Left lung (tissue), 4 donors: ENCODE measurements at regions not wholly inside any gene's neighbourhood (a gene's known extent, or its start where the extent isn't known, plus 50 kb on each side); places are given as distances from the start of the nearest gene placed in this dataset.

Experiments used
- ATAC-seq: fragments of 200-7000 bp; cut with Tn5 transposase; one replicate; pipeline ENCODE4 v1.9.1; 2020; ENCODE audit warnings: moderate library complexity
- DNase-seq, 4 donors: peaks; one replicate each; pipeline ENCODE4 v3.0.0-alpha.2; 2013 to 2020
- H3K27ac ChIP-seq, 2 donors: fragments of 200-600 bp; sonication (generic) in 1 of 2; one replicate each; pipeline versions ENCODE4 v1.5.0 to v1.8.0; 2020 to 2021
- H3K27me3 ChIP-seq, 2 donors: fragments of 200-600 bp; sonication (generic) in 1 of 2; one replicate each; pipeline versions ENCODE4 v1.5.0 to v1.8.0; 2020 to 2021
- H3K36me3 ChIP-seq, 2 donors: fragments of 200-600 bp; sonication (generic) in 1 of 2; one replicate each; pipeline versions ENCODE4 v1.5.0 to v1.8.0; 2020 to 2021
- H3K4me1 ChIP-seq, 2 donors: fragments of 200-600 bp; one replicate each; pipeline ENCODE4 v1.8.0; 2021
- H3K4me3 ChIP-seq, 2 donors: fragments of 200-600 bp; sonication (generic) in 1 of 2; one replicate each; pipeline versions ENCODE4 v1.5.0 to v1.8.0; 2020 to 2021; ENCODE audit warnings: mild to moderate bottlenecking in 1 of 2
- H3K9me3 ChIP-seq, 2 donors: fragments of 200-600 bp; sonication (generic) in 1 of 2; one replicate each; pipeline versions ENCODE4 v1.5.0 to v1.8.0; 2020 to 2021
- CTCF ChIP-seq, 2 donors: fragments of 200-600 bp; sonication (generic) in 1 of 2; IDR thresholded peaks; one replicate each; pipeline versions ENCODE4 v1.5.0 to v1.8.0; 2021; ENCODE audit warnings: antibody characterized with exemption in 2 of 2
- intact Hi-C, 2 donors: fragments of 100-400 bp; cut with DNase I; formaldehyde crosslinking; loops; one replicate each; pipeline versions ENCODE4 v1.11.2 to v1.14.2; 2022
- donor health status: DM: no; HTN: yes; CAD: no.
- donor health status: DM: no; HTN: no; CAD: no.

GRCh38 chr3:148319960-148320359 lies 377.7 kb upstream of the AGTR1 start:
- no peaks in the 10 kb centered on the region for H3K9me3 ChIP-seq
- intact Hi-C loops = no loop called here

GRCh38 chr3:148329481-148330235 lies 368.0 kb upstream of the AGTR1 start:
- no peak for TF ChIP-seq CTCF (IDR thresholded peaks at IDR 0.05)
- Histone ChIP-seq H3K9me3 (peaks cover 0 to 2% of the 10 kb centered on the region in 2 donors), H3K27me3 (no peaks in the 10 kb centered on the region), H3K36me3 (no peaks in the 10 kb centered on the region), H3K4me1 (no peaks in the 10 kb centered on the region), H3K4me3 (no peak overlapping the region), H3K27ac (no peak overlapping the region)
- ATAC-seq (no peak), DNase-seq (no peak)
- intact Hi-C loops = no loop called here

More at GRCh38 chr3:148319960-148320359, 377.7 kb upstream of the AGTR1 start:
- Histone ChIP-seq H3K4me3 (no peak overlapping the region), H3K36me3 (no peaks in the 10 kb centered on the region), H3K4me1 (no peaks in the 10 kb centered on the region), H3K27me3 (no peaks in the 10 kb centered on the region), H3K27ac (no peak overlapping the region)
- no peak for ATAC-seq
- no peak for DNase-seq
- TF ChIP-seq CTCF (IDR thresholded peaks at IDR 0.05) = no peak

GRCh38 chr3:148330542-148330941 lies 367.2 kb upstream of the AGTR1 start:
- no peak for TF ChIP-seq CTCF (IDR thresholded peaks at IDR 0.05)
- ATAC-seq = no peak
- Histone ChIP-seq H3K4me3 (no peak overlapping the region), H3K36me3 (no peaks in the 10 kb centered on the region), H3K9me3 (peaks cover 0 to 4% of the 10 kb centered on the region in 2 donors), H3K27ac (no peak overlapping the region), H3K4me1 (no peaks in the 10 kb centered on the region), H3K27me3 (no peaks in the 10 kb centered on the region)
- peak in 2 of 4 donors; percentile 23 to 36 for DNase-seq
- intact Hi-C loops = no loop called here

- no peak for ATAC-seq
- no peak for TF ChIP-seq CTCF (IDR thresholded peaks at IDR 0.05)
- intact Hi-C loops = no loop called here
- Histone ChIP-seq H3K27ac (no peak overlapping the region), H3K4me3 (no peak overlapping the region), H3K4me1 (no peaks in the 10 kb centered on the region), H3K27me3 (no peaks in the 10 kb centered on the region), H3K36me3 (no peaks in the 10 kb centered on the region), H3K9me3 (peaks cover 0 to 4% of the 10 kb centered on the region in 2 donors)
- no peak for DNase-seq
Observed at GRCh38 chr3:148331081-148331846, 366.4 kb upstream of the AGTR1 start.

- no peak overlapping the region for H3K27ac ChIP-seq
- intact Hi-C loops = no loop called here
- no peaks in the 10 kb centered on the region for H3K36me3 ChIP-seq
- H3K27me3 ChIP-seq = no peaks in the 10 kb centered on the region
- DNase-seq (no peak), ATAC-seq (peak; percentile 38)
- H3K4me1 ChIP-seq = no peaks in the 10 kb centered on the region
- peaks cover 0 to 4% of the 10 kb centered on the region in 2 donors for H3K9me3 ChIP-seq
- TF ChIP-seq CTCF (IDR thresholded peaks at IDR 0.05) = no peak
- H3K4me3 ChIP-seq = no peak overlapping the region
Observed at GRCh38 chr3:148332509-148332908, 365.2 kb upstream of the AGTR1 start.
